Osteocyte (in vitro differentiated cells): ENCODE measurements at regions not wholly inside any gene's neighbourhood (a gene's known extent, or its start where the extent isn't known, plus 50 kb on each side); places are given as distances from the start of the nearest gene placed in this dataset.

Experiments
- DNase-seq: peaks from one replicate; pipeline ENCODE4 v3.0.0; 2021; ENCODE audit warnings: mixed read lengths; ENCODE audit not compliant: unreplicated experiment; ENCODE audit errors: extremely low spot score
- H3K27ac Mint-ChIP-seq: one replicate; pipeline ENCODE4 v1.8.0; 2021; ENCODE audit warnings: mild to moderate bottlenecking, mixed read lengths; ENCODE audit not compliant: unreplicated experiment
- H3K27me3 Mint-ChIP-seq: one replicate; pipeline ENCODE4 v1.8.0; 2021; ENCODE audit warnings: mixed read lengths; ENCODE audit not compliant: unreplicated experiment
- H3K36me3 Mint-ChIP-seq: one replicate; pipeline ENCODE4 v1.8.0; 2021; ENCODE audit warnings: mixed read lengths; ENCODE audit not compliant: unreplicated experiment
- H3K4me1 Mint-ChIP-seq: one replicate; pipeline ENCODE4 v1.8.0; 2021; ENCODE audit warnings: mixed read lengths; ENCODE audit not compliant: unreplicated experiment
- H3K4me3 Mint-ChIP-seq: one replicate; pipeline ENCODE4 v1.8.0; 2021; ENCODE audit warnings: mild to moderate bottlenecking, moderate library complexity, mixed read lengths; ENCODE audit not compliant: unreplicated experiment
- H3K9me3 Mint-ChIP-seq: one replicate; pipeline ENCODE4 v1.8.0; 2021; ENCODE audit warnings: mixed read lengths; ENCODE audit not compliant: unreplicated experiment
- TF ChIP-seq, protein P1 (sequence below): fragments of 200-600 bp; sonication (generic); IDR thresholded peaks from 2 replicates; pipeline ENCODE4 v1.5.0; 2021; ENCODE audit warnings: antibody characterized with exemption, mild to moderate bottlenecking, moderate library complexity

DNA sequence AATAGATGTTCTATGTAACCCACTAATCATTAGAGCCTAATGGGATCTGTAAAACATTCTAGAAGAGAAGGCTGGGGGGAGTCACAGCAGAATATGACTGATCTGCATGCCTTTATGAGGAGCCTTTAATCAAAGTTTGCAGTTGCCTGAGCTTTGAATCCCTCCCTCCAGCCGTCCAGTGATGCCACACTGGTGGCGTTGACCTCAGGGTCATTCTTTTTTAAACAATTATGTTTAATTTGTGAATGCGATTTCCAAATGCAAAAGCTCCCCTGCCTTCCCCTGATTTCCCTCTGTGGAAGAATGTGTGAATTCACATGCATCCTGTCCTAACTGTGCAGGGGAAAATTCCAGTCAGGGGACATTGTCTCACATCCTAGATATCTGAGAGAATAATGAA, 199.7 kb upstream of the GPR101 start:
- H3K36me3 Mint-ChIP-seq: no peaks in the 10 kb centered on the region
- H3K27ac Mint-ChIP-seq: no peak overlapping the region
- H3K9me3 Mint-ChIP-seq: peaks cover 11% of the 10 kb centered on the region
- H3K4me1 Mint-ChIP-seq: no peaks in the 10 kb centered on the region
- no peak for DNase-seq
- H3K4me3 Mint-ChIP-seq: no peak overlapping the region
- H3K27me3 Mint-ChIP-seq: no peaks in the 10 kb centered on the region
- TF ChIP-seq, protein P1, sequence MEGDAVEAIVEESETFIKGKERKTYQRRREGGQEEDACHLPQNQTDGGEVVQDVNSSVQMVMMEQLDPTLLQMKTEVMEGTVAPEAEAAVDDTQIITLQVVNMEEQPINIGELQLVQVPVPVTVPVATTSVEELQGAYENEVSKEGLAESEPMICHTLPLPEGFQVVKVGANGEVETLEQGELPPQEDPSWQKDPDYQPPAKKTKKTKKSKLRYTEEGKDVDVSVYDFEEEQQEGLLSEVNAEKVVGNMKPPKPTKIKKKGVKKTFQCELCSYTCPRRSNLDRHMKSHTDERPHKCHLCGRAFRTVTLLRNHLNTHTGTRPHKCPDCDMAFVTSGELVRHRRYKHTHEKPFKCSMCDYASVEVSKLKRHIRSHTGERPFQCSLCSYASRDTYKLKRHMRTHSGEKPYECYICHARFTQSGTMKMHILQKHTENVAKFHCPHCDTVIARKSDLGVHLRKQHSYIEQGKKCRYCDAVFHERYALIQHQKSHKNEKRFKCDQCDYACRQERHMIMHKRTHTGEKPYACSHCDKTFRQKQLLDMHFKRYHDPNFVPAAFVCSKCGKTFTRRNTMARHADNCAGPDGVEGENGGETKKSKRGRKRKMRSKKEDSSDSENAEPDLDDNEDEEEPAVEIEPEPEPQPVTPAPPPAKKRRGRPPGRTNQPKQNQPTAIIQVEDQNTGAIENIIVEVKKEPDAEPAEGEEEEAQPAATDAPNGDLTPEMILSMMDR: no peak

DNA sequence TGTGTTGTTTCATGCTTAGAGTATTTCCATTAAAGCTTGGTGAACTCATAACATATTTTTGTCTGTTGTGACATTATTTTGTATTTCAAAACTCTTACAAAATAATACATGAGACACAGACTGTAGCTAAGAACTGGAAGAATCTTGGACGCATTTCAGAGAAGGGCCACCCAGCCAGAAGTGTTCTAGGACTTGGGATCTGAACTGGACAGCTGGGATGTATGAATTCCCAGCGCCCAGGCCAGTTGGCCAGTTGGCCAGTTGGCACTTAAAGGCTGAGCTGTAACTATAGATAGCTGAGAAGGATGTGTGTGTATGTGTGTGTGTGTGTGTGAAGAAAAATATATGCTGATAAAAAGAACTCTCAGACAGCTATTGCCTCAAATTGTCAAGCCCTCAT, 193.4 kb upstream of the GPR101 start:
- TF ChIP-seq, protein P1: no peak
- Mint-ChIP-seq H3K27me3 (no peaks in the 10 kb centered on the region), H3K9me3 (peaks cover 22% of the 10 kb centered on the region), H3K4me1 (no peaks in the 10 kb centered on the region), H3K27ac (no peak overlapping the region), H3K36me3 (no peaks in the 10 kb centered on the region), H3K4me3 (no peak overlapping the region)
- DNase-seq: no peak

DNA sequence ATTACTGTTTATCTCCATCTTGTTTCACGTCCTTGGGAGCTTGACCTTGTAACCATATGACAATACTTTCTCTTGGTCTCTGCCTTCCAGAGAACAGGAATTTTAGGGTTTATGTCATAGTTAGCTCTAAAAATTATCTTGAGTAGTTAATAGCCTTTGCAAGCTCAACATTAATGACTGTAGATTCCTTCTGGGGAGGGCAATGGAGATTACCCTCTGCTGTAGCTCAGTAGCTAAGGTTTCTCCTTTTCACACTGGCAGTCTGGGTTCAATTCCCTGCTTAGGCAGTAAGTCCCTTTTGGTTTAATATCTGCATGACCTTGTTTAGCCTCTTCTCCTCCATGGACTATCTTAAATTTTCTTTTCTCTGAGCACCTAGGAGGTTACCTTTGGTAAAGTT, 181.7 kb upstream of the GPR101 start:
- Mint-ChIP-seq H3K4me1 (no peaks in the 10 kb centered on the region), H3K4me3 (no peak overlapping the region), H3K27me3 (no peaks in the 10 kb centered on the region), H3K9me3 (peaks cover 17% of the 10 kb centered on the region), H3K27ac (no peak overlapping the region), H3K36me3 (no peaks in the 10 kb centered on the region)
- DNase-seq: no peak
- TF ChIP-seq, protein P1: no peak

- H3K4me1 Mint-ChIP-seq: no peaks in the 10 kb centered on the region
- H3K27me3 Mint-ChIP-seq: no peaks in the 10 kb centered on the region
- H3K36me3 Mint-ChIP-seq: no peaks in the 10 kb centered on the region
- H3K4me3 Mint-ChIP-seq: no peak overlapping the region
- TF ChIP-seq, protein P1: no peak
- H3K27ac Mint-ChIP-seq: no peak overlapping the region
- DNase-seq: no peak
- H3K9me3 Mint-ChIP-seq: peaks cover 25% of the 10 kb centered on the region
Measured at GRCh38 chrX:137212078-137212632, 178.4 kb upstream of the GPR101 start.

DNA sequence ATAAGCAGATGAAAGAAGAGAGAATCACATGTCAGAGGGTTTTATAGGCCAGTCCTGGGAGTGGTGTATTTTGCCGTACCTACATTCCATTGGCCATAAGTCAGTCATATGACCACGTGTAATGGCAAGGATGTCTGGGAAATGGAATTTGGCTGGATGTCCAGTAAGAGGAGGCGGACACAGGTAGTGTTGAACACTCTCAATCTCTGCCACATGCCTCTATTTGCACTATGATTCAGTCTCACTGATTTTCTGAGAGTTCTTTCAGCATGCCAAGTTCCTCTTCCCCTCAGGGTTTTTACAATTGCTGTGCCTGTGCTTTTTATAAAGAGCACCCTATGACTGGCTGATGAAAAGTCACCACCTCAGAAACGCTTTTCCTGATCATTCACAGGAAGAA, 164.2 kb upstream of the GPR101 start:
- no peak for DNase-seq
- Mint-ChIP-seq H3K27me3 (no peaks in the 10 kb centered on the region), H3K27ac (no peak overlapping the region), H3K4me1 (no peaks in the 10 kb centered on the region), H3K36me3 (no peaks in the 10 kb centered on the region), H3K4me3 (no peak overlapping the region), H3K9me3 (no peaks in the 10 kb centered on the region)
- TF ChIP-seq, protein P1: no peak
